Astrocyte (in vitro differentiated cells and primary cell): ENCODE measurements at regions not wholly inside any gene's neighbourhood (a gene's known extent, or its start where the extent isn't known, plus 50 kb on each side); places are given as distances from the start of the nearest gene placed in this dataset.
A peak's percentile ranks its signal among the peaks of the same experiment; 100 is the strongest.

Experiments used
- DNase-seq: peaks from one replicate; pipeline ENCODE4 v3.0.0-alpha.2; 2010; ENCODE audit warnings: low read depth
- FAIRE-seq: peaks from 2 replicates; lab custom pipeline; 2011; peaks lifted over from hg19 to GRCh38; lab: Jason Lieb, UNC
- H2AFZ ChIP-seq: 2 replicates; pipeline ENCODE4 v1.6.0; 2012; ENCODE audit warnings: low read depth, low read length, inconsistent platforms
- H3K27ac ChIP-seq: 2 replicates; pipeline ENCODE4 v1.5.1; 2011; ENCODE audit warnings: low read depth, low read length, inconsistent platforms
- H3K27me3 ChIP-seq: 2 replicates; pipeline ENCODE4 v1.6.0; 2011; ENCODE audit warnings: low read length, inconsistent platforms; ENCODE audit not compliant: insufficient read depth
- H3K36me3 ChIP-seq: 2 replicates; pipeline ENCODE4 v1.5.1; 2011; ENCODE audit warnings: low read length, inconsistent platforms; ENCODE audit not compliant: insufficient read depth
- H3K4me1 ChIP-seq: 2 replicates; pipeline ENCODE4 v1.5.1; 2011; ENCODE audit warnings: low read length, inconsistent platforms; ENCODE audit not compliant: insufficient read depth
- H3K4me2 ChIP-seq: 2 replicates; pipeline ENCODE4 v1.6.0; 2012; ENCODE audit warnings: low read length, inconsistent platforms
- H3K4me3 ChIP-seq: 2 replicates; pipeline ENCODE4 v1.5.1; 2011; ENCODE audit warnings: low read depth, mild to moderate bottlenecking, low read length, inconsistent platforms; ENCODE audit not compliant: insufficient read depth
- H3K79me2 ChIP-seq: 2 replicates; pipeline ENCODE4 v1.6.0; 2012; ENCODE audit warnings: mild to moderate bottlenecking, low read length, inconsistent platforms; ENCODE audit not compliant: insufficient read depth
- H3K9ac ChIP-seq: 2 replicates; pipeline ENCODE4 v1.6.0; 2012; ENCODE audit warnings: mild to moderate bottlenecking, low read length, inconsistent platforms
- H3K9me3 ChIP-seq: 2 replicates; pipeline ENCODE4 v1.5.1; 2012; ENCODE audit warnings: low read depth, mild to moderate bottlenecking, low read length, inconsistent platforms; ENCODE audit not compliant: insufficient read depth
- H4K20me1 ChIP-seq: 2 replicates; pipeline ENCODE4 v1.6.0; 2012; ENCODE audit warnings: low read length, inconsistent platforms; ENCODE audit not compliant: insufficient read depth
- H3K27ac Mint-ChIP-seq: one replicate; pipeline ENCODE4 v1.8.0; 2021; ENCODE audit warnings: mild to moderate bottlenecking, mixed read lengths; ENCODE audit not compliant: unreplicated experiment
- H3K27me3 Mint-ChIP-seq: one replicate; pipeline ENCODE4 v1.8.0; 2021; ENCODE audit warnings: low read depth, mixed read lengths; ENCODE audit not compliant: unreplicated experiment
- H3K36me3 Mint-ChIP-seq: one replicate; pipeline ENCODE4 v1.8.0; 2021; ENCODE audit warnings: low read depth, mixed read lengths; ENCODE audit not compliant: unreplicated experiment
- H3K4me1 Mint-ChIP-seq: one replicate; pipeline ENCODE4 v1.8.0; 2021; ENCODE audit warnings: low read depth, mixed read lengths; ENCODE audit not compliant: unreplicated experiment
- H3K4me3 Mint-ChIP-seq: one replicate; pipeline ENCODE4 v1.8.0; 2021; ENCODE audit warnings: mild to moderate bottlenecking, moderate library complexity, mixed read lengths; ENCODE audit not compliant: unreplicated experiment
- H3K9me3 Mint-ChIP-seq: one replicate; pipeline ENCODE4 v1.8.0; 2021; ENCODE audit warnings: mild to moderate bottlenecking, mixed read lengths; ENCODE audit not compliant: unreplicated experiment
- EZH2 ChIP-seq: IDR thresholded peaks from 2 replicates; pipeline ENCODE4 v1.6.1; 2012; ENCODE audit warnings: mild to moderate bottlenecking, low read length, inconsistent platforms; ENCODE audit not compliant: insufficient read depth
- TF ChIP-seq, protein P1 (sequence below): IDR thresholded peaks from 2 replicates; pipeline ENCODE4 v1.5.1; 2011; ENCODE audit warnings: low read depth, mild to moderate bottlenecking, inconsistent platforms, low read length, moderate library complexity; ENCODE audit not compliant: insufficient read depth

DNA sequence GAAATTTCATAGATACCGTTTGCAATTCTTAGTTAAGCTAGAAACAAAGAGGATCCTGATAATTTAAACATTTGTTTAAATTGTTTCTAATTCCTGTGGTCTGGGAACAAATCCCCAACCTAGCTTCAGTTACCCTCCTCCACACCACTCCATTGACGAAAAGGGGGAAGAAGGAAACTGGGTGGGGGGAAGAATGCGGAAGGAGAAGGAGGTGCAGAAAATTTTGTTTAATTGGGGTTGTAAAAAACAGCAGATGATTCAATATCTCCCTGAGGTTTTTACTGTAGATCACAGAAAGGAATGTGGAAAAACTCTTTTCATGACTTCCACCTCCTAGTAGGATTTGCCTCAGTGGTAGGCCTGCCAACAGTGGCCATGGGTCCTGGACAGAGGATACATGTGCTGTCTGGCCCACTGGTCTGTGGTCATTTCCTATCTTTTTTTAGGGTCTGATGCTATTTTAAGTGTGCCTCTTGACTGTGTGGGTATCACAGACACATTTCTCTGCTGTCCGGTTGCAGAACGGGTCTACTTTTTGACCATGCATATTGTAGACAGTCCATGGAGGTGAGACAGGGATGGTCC is 122.9 kb upstream of the PCED1B start:
- no peaks in the 10 kb centered on the region for H3K27me3 Mint-ChIP-seq
- no peaks in the 10 kb centered on the region for H4K20me1 ChIP-seq
- H3K4me3 ChIP-seq: no peak overlapping the region
- H3K36me3 ChIP-seq: no peaks in the 10 kb centered on the region
- H3K9me3 ChIP-seq: no peaks in the 10 kb centered on the region
- no peak overlapping the region for H3K4me3 Mint-ChIP-seq
- H3K4me1 Mint-ChIP-seq: peaks cover 17% of the 10 kb centered on the region
- no peak overlapping the region for H3K27ac ChIP-seq
- TF ChIP-seq, protein P1, sequence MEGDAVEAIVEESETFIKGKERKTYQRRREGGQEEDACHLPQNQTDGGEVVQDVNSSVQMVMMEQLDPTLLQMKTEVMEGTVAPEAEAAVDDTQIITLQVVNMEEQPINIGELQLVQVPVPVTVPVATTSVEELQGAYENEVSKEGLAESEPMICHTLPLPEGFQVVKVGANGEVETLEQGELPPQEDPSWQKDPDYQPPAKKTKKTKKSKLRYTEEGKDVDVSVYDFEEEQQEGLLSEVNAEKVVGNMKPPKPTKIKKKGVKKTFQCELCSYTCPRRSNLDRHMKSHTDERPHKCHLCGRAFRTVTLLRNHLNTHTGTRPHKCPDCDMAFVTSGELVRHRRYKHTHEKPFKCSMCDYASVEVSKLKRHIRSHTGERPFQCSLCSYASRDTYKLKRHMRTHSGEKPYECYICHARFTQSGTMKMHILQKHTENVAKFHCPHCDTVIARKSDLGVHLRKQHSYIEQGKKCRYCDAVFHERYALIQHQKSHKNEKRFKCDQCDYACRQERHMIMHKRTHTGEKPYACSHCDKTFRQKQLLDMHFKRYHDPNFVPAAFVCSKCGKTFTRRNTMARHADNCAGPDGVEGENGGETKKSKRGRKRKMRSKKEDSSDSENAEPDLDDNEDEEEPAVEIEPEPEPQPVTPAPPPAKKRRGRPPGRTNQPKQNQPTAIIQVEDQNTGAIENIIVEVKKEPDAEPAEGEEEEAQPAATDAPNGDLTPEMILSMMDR: no peak
- TF ChIP-seq EZH2: no peak
- FAIRE-seq: peak; percentile 73
- H3K9me3 Mint-ChIP-seq: no peaks in the 10 kb centered on the region
- H2AFZ ChIP-seq: no peak overlapping the region
- H3K9ac ChIP-seq: no peak overlapping the region
- DNase-seq: no peak
- H3K27ac Mint-ChIP-seq: no peak overlapping the region
- no peak overlapping the region for H3K4me2 ChIP-seq
- no peaks in the 10 kb centered on the region for H3K79me2 ChIP-seq
- H3K4me1 ChIP-seq: peaks cover 9% of the 10 kb centered on the region
- no peaks in the 10 kb centered on the region for H3K36me3 Mint-ChIP-seq
- no peaks in the 10 kb centered on the region for H3K27me3 ChIP-seq

DNA sequence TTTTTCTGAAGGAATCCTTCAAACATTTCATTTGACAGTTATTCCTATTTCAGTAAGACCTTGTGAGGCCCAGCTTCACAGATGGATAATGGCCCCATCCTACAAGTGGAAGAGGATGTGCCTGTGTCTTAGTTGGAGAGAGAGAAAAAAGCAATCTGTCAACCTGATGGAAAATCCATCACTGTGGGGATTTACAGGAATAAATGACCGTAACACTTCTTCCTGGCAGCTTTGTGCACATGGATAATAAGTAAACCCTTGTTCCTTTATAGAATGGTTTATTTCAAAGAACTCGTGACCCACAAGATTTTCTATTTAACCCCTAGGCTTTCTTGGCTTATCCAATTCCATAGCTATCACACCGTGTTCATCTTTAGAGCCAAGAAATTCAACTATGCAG is 121.4 kb upstream of the PCED1B start:
- TF ChIP-seq, protein P1: no peak
- no peak for TF ChIP-seq EZH2
- Histone ChIP-seq H3K79me2 (no peaks in the 10 kb centered on the region), H3K27me3 (no peaks in the 10 kb centered on the region), H4K20me1 (no peaks in the 10 kb centered on the region), H3K27ac (no peak overlapping the region), H3K4me1 (peaks cover 9% of the 10 kb centered on the region), H3K9me3 (no peaks in the 10 kb centered on the region), H3K36me3 (no peaks in the 10 kb centered on the region), H2AFZ (no peak overlapping the region), H3K9ac (no peak overlapping the region), H3K4me2 (no peak overlapping the region), H3K4me3 (no peak overlapping the region)
- FAIRE-seq: no peak
- no peak for DNase-seq
- Mint-ChIP-seq H3K9me3 (no peaks in the 10 kb centered on the region), H3K27ac (no peak overlapping the region), H3K4me1 (peaks cover 20% of the 10 kb centered on the region), H3K27me3 (no peaks in the 10 kb centered on the region), H3K4me3 (no peak overlapping the region), H3K36me3 (no peaks in the 10 kb centered on the region)

DNA sequence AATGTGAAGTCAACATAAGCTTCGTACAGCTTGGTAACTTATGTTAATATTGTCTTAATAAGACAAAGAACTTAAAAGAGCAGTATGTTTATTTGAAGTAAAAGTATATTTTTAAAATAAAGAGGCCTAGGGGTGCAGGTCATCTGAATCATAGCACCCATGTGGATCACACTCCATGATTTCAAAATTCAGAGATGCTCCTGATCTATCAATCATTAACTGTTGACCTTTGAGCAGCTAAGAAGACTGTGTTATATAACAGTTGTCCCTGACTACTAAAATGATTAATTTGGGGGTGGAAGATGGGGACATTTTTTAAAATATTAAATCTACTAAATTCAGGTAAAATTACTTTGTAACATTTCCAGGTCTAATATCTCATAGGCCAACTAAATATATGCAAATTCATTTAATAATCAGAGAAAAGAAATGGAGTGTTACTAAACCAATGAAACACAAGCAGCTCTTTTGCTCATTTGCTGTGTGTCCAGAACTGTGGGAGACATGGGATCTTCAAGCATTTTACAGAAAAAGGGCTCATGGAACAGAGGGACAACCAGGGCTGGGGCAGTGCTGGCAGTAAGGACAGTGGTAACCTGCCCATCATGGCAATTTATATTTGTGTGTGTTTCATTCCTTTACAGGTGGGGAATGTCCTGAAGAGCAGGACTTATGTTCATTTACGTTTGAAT is 120.7 kb upstream of the PCED1B start:
- H3K9me3 Mint-ChIP-seq: no peaks in the 10 kb centered on the region
- peaks cover 9% of the 10 kb centered on the region for H3K4me1 ChIP-seq
- H3K4me1 Mint-ChIP-seq: peaks cover 24% of the 10 kb centered on the region
- no peak overlapping the region for H3K4me3 ChIP-seq
- no peaks in the 10 kb centered on the region for H3K27me3 Mint-ChIP-seq
- DNase-seq (no peak), FAIRE-seq (no peak)
- H3K36me3 Mint-ChIP-seq: no peaks in the 10 kb centered on the region
- no peaks in the 10 kb centered on the region for H4K20me1 ChIP-seq
- peak overlapping the region; percentile 6 for H3K4me2 ChIP-seq
- no peaks in the 10 kb centered on the region for H3K79me2 ChIP-seq
- no peak overlapping the region for H3K27ac Mint-ChIP-seq
- H3K4me3 Mint-ChIP-seq: no peak overlapping the region
- no peaks in the 10 kb centered on the region for H3K27me3 ChIP-seq
- H3K36me3 ChIP-seq: no peaks in the 10 kb centered on the region
- TF ChIP-seq, protein P1: no peak
- no peak overlapping the region for H3K27ac ChIP-seq
- no peaks in the 10 kb centered on the region for H3K9me3 ChIP-seq
- no peak overlapping the region for H2AFZ ChIP-seq
- no peak overlapping the region for H3K9ac ChIP-seq
